ENCODE measurements at regions not wholly inside any gene's neighbourhood (a gene's known extent, or its start where the extent isn't known, plus 50 kb on each side); places are given as distances from the start of the nearest gene placed in this dataset.
"Not testable (repeated sequence)": the region's sequence is repeated elsewhere in the genome, so short reads cannot be mapped to it uniquely, and the experiment has no call there.

DNA sequence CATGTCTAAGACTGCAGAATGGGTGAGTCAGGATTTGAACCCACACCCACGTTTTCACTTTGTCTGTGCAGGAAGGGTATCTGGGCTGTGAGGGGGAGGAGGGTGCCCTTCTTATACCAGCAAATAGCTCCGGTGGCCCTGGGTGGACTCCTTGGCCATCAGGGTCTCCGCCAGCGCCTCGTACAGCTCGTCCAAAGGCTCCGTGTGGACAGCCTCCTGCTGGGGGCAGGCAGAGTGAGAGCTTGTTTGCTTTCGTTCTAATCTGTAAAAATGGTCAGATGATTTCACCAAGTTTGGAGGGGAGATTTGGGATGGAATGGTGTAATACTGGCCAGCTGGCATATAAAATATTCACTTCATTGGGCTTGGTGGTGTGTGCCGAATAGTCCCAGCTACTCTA, 111.7 kb upstream of the CCZ1B start:
- not testable (repeated sequence) for DNase-seq (ENCODE audit: low read depth in 4 of 4, low spot score in 3 of 4)

DNA sequence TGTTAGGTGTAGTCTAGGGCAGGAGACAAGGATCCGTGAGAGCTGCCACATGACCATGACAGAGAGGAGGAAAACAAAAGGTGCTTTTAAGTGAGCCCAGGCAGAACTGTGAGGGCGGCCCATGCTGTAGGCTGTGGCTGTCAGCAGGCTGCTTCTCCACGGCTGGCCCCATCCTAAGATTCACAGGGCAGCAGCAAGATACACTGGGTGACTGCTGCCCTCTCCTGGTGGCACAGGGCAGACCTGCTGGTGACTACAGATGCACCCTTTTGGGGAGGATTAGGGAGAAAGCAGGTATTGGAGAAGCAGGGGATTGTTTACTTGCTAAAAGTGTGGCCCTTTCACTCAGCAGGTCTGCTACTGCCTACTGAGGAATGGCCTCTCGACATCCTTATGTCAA, 112.2 kb upstream of the CCZ1B start:
- not testable (repeated sequence) for DNase-seq (ENCODE audit: low read depth in 4 of 4, low spot score in 3 of 4)

DNA sequence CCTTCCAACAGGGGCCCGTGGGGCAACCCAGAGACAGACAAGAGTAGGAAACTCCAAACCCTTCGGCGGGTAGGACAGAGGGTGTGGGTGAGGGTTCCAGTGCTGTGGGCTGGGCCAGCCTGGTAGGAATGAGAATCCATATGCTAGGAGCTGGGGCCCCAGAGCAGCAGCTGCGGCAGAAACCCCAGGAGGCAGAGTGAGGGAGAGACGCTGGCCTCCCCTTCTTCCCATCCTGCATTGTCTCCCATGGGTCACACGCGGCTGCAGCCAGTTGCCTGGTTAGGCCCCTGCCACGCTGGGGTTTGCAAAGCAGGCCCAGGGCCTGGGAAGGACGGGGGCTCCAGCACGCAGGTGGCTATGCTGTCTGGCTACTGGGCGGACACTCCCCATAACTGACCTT, 113.1 kb upstream of the CCZ1B start:
- not testable (repeated sequence) for DNase-seq (ENCODE audit: low read depth in 4 of 4, low spot score in 3 of 4)

DNA sequence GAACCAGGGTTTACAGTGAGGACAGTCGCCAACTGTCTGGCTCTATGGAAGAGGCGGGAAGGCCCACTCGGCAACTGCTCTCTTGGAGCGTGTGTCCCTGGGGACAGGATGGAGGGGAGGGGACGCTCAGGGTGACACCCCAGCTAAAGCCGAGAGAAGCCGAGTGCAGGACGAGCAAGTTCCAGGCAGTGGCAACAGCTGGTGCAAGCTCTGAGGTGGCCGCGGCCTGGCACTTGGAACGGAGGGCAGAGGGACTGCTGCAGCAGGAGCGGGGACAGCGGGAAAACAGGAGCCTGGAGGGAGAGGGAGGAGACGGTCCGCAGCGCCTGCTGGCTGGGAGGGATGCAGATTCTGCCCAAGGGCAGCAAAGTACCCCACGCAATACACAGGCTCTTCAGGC, 113.8 kb upstream of the CCZ1B start:
- not testable (repeated sequence) for DNase-seq (ENCODE audit: low read depth in 4 of 4, low spot score in 3 of 4)

DNA sequence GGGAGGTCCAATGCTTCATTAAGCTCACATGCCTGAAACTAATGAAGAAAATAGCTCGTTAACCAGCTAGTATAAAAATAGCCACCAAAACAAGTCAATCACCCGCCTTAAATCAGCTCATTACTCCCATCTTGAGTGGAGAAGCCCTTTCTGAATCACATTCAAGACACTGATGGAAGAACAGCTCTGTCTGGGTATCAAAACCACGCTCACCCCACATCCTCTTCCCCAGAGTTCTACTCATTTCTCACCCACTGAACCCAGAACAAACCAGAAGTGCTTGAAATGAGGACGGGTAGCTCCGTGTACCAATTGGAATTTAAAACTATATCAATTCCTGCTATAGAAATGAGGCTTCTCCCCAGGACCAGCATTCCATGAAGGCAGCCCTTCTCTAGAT, 120.8 kb upstream of the CCZ1B start:
- DNase-seq (ENCODE audit: low read depth in 4 of 4, low spot score in 3 of 4) = not testable (repeated sequence)

DNA sequence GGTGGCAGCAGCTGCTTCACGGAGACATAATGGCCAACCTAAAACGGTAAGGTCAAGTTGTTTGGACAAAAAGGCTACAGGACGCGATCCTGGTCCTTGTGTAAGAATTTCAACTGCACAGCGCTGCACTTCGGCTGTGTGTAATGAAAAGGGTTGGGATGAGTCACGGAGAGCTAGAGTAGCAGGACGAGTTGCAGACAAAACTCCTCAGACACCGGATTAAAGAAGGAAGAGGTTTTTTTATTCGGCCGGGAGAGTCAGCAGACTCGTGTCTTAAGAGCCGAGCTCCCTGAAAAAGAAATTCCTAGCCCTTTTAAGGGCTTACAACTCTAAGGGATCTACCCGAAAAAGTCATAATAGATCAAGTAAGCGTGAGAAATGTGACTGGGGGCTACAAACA, 124.2 kb upstream of the CCZ1B start:
- not testable (repeated sequence) for DNase-seq (ENCODE audit: low read depth in 4 of 4, low spot score in 3 of 4)

DNA sequence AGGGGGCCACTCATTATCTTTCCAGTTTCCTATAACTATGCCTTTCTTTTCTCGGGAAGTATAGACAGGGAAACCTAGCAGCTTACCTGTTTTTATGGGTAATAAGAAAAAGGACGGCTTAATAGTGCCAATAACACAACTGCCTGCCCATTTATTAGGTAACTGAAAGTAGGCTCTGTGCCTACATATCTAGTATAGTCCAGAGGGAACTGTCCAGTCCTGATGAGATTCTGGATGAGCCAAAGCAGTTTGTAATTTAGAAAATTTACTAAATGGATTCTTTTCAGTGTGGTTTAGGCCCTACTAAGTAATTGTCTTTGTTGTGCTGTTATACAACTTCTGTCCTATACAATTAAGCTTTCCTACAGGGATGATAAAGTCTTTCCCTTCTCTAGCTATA, 125.5 kb upstream of the CCZ1B start:
- not testable (repeated sequence) for DNase-seq (ENCODE audit: low read depth in 4 of 4, low spot score in 3 of 4)

DNA sequence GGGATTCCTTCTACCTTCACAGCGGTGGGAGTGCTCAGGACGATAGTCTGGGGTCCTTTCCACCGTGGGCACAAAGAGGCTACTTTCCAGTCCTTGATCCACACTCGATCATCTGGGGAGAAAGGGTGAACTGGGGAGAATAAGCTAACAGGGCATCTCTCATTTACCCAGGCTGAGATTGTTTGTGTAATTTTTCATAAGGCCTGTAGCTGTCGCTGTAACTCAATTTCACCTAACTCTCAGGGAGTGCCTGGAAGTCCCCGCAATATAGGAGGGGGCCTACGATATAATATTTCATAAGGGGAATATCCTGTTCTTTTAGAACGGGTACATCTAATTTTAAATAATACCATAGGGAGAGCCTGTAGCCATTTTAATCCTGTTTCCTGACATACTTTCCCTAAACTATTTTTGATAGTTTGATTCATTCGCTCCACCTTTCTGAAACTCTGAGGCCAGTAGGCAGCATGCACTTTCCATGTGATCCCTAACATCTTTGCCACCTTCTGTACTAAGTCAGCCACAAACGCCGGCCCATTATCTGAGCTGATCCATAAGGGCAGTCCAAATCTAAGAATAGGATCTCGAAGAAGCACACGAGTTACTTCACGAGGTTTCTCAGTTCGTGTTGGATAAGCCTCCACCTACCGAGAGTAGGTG, 127.2 kb upstream of the CCZ1B start:
- DNase-seq (ENCODE audit: low read depth in 4 of 4, low spot score in 3 of 4) = not testable (repeated sequence)

DNA sequence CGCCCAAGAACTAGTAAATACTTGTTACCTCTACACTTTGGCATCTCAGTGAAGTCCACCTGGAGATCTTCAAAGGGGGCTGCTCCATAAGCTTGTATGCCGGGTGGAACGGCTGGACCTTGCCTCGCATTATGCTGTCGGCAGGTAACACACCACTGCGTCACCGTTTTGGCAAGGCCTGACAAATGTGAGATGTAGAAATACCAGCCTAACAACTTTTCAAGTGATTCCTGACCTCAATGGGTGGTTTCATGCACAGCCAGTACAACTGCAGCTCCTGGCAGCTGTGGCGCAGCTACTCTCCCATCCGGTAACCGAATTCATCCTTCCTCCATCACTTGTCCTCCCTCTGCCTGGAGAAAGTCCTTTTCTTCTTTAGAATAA, 127.7 kb upstream of the CCZ1B start:
- DNase-seq (ENCODE audit: low read depth in 4 of 4, low spot score in 3 of 4) = not testable (repeated sequence)

DNA sequence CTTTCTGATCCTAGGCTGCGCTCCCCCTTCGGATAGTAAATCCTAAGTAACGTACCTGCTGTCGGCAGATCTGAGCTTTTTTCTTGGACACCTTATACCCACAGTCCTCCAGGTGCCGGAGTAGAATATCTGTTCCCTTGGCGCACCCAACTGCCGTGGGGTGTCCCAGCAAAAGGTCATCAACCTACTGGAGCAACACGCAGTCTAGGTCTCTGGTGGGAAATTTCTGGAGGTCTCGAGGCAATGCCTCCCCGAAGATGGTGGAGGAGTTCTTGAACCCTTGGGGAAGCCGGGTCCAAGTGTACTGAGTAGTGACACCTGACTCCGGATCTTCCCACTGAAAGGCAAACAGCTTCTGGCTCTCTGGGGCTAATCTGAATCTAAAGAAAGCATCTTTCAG, 129.3 kb upstream of the CCZ1B start:
- DNase-seq (ENCODE audit: low read depth in 4 of 4, low spot score in 3 of 4) = not testable (repeated sequence)

DNA sequence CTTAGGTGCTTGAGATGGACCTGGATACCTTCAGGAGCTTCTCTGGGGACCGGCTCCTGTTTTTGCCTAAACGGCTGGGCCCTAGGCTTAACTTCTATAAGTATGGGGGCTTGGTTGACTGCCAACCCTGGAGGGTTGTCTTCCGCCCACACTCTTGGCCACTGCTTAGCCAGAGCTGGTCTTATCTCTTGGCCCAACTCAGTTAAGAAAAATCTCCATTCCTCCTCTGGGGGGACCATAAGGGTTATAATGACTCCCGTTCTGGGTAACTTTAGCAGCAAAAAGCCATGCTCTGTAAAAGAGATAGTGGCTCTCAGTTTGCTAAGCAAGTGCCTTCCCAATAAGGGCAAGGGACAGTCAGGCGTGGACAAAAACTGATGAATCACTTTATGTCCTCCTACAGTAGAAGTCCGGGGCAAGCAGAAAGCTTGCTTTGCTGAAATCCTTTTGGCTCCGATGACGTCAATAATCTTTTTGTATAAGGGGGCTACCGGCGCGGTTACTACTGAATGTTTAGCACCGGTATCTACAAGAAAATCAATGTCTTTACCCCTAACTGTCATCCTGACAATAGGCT, 130.0 kb upstream of the CCZ1B start:
- not testable (repeated sequence) for DNase-seq (ENCODE audit: low read depth in 4 of 4, low spot score in 3 of 4)

DNA sequence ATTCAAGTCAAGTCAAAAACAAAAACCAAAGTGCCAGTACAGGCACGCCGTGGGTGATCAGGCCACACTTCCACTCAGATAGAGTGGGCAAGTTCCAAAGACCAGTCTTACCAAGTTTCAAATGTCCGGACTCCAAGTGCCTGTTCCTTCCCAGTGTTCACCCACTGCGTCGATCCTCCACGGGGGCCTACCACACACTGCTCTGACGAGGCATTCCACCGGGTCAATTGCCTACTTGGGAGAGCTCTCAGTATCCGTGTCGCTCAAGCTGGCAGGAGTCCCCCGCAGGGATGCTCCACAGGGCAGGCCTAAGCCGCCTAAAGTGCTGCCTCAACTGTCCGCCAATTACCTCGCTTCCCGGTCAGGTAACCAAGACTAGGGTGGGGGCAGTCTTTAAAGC, 132.3 kb upstream of the CCZ1B start:
- DNase-seq (ENCODE audit: low read depth in 4 of 4, low spot score in 3 of 4) = not testable (repeated sequence)

DNA sequence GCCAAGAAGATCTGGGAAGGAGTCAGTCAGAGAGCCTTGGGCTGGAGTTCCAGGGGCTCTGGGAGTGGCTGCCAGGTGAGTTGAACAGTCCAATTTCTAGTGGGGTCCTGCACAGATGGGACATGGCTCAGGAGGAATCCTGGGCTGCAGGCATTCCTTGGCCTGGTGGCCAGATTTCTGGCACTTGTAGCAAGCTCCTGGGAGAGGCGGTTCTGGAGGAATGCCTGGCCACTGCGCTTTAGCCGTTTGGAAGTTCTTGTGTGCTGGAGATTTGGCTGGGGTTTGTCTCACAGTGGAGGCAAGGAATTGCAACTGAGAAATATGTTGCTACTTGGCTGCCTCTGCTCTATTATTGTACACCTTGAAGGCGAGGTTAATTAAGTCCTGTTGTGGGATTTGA, 133.9 kb upstream of the CCZ1B start:
- DNase-seq (ENCODE audit: low read depth in 4 of 4, low spot score in 3 of 4) = not testable (repeated sequence)

DNA sequence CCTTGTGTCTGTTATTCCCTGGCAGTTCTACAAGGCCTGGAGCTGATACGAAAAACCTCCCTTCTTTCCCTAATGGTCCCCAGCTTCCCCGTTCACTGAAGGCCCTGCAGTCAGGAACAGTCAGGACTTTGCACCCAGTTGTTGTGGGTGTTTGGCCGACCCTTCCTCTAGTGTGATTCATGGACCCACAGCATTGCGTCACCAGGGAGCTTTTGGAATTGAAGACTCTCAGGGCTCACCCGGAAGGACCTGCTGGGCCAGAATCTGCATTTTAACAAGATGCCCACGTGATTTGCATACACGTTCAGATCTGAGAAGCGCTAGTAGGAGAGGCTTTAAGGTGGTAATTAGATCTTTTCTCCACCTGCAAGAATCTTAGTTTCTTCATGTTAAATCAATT, 136.8 kb upstream of the CCZ1B start:
- DNase-seq (ENCODE audit: low read depth in 4 of 4, low spot score in 3 of 4) = not testable (repeated sequence)

DNA sequence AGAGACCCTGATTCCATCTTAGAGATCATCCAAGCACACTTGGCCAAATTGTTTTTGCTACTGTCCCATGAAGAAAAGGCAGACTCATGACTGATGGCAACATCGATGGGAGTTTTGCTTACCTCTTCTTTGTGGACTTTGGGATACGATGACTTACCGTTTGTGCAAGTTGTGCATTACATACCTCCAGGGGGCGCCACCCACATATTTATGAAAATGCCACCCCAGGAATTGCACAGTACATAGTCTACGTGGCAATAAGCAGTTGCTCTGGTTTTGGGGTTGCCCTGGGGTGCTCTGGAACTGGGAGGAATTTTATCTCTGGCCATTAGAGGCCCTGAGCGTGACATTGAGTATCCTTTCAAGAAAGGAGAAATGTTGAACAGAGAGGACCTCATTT, 139.0 kb upstream of the CCZ1B start:
- DNase-seq (ENCODE audit: low read depth in 4 of 4, low spot score in 3 of 4) = not testable (repeated sequence)

DNA sequence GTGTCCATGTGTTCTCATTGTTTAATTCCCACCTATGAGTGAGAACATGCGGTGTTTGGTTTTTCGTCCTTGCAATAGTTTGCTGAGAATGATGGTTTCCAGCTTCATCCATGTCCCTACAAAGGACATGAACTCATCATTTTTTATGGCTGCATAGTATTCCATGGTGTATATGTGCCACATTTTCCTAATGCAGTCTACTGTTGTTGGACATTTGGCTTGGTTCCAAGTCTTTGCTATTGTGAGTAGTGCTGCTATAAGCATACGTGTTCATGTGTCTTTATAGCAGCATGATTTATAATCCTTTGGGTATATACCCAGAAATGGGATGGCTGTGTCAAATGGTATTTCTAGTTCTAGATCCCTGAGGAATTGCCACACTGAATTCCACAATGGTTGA, 144.1 kb upstream of the CCZ1B start:
- not testable (repeated sequence) for DNase-seq (ENCODE audit: low read depth in 4 of 4, low spot score in 3 of 4)

DNA sequence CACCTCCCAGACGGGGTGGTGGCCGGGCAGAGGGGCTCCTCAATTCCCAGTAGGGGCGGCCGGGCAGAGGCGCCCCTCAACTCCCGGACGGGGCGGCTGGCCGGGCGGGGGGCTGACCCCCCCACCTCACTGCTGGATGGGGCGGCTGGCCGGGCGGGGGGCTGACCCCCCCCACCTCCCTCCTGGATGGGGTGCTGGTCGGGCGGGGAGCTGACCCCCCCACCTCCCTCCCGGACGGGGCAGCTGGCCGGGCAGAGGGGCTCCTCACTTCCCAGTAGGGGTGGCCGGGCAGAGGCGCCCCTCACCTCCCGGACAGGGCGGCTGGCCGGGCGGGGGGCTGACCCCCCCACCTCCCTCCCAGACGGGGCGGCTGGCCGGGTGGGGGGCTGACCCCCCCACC, 148.8 kb upstream of the CCZ1B start:
- not testable (repeated sequence) for DNase-seq (ENCODE audit: low read depth in 4 of 4, low spot score in 3 of 4)

DNA sequence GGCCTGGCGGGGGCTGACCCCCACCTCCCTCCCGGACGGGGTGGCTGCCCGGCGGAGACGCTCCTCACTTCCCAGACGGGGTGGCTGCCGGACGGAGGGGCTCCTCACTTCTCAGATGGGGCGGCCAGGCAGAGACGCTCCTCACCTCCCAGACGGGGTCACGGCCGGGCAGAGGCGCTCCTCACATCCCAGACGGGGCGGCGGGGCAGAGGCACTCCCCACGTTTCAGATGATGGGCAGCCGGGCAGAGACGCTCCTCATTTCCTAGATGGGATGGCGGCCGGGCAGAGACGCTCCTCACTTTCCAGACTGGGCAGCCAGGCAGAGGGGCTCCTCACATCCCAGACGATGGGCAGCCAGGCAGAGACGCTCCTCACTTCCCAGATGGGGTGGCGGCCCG, 149.3 kb upstream of the CCZ1B start:
- not testable (repeated sequence) for DNase-seq (ENCODE audit: low read depth in 4 of 4, low spot score in 3 of 4)

DNA sequence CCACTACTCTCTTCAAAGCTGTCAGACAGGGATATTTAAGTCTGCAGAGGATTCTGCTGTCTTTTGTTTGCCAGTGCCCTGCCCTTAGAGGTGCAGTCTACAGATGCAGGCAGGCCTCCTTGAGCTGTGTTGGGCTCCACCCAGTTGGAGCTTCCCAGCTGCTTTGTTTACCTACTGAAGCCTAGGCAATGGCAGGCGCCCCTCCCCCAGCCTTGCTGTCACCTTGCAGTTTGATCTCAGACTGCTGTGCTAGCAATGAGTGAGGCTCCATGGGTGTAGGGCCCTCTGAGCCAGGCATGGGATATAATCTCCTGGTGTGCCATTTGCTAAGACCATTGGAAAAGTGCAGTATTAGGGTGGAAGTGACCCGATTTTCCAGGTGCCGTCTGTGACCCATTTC, 151.3 kb upstream of the CCZ1B start:
- DNase-seq (ENCODE audit: low read depth in 4 of 4, low spot score in 3 of 4) = not testable (repeated sequence)

DNA sequence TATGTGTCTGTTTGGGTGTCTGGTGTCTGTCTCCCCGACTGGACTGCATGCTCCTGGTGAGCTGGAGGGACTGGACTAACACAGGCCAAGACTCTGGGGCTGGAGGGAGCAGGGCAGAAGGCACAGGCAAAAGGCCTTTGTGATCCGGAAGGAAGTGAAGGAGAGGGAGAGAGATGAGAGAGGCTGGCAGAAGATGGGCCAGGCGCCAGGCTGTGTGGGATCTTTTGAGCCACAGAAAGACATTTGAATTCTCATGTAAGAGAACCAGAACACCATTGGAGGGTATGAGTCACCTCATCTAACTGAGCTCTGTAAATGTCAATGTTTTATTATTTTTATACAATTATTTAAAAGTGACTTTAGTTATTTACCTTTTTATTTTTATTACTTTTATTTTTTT, 152.3 kb upstream of the CCZ1B start:
- DNase-seq (ENCODE audit: low read depth in 4 of 4, low spot score in 3 of 4) = not testable (repeated sequence)

DNA sequence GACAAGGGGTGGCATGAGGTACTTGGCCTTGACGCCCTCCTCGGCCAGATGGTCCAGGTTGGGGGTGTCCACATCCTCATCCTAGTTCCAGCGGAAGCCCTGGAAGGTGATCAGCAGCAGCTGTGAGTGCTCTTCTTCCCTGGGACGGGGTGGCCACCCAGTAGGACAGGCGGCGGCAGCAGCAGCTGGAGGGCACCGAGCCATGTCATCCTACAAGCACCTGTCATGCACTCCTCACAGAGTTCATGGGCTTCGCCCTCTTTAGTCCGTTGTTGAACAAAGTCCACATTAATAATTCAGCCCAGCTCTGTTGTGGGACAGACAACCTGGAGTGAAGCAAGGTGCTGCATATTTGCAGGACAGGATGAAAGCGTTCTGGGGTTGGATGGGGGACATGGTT, 153.4 kb upstream of the CCZ1B start:
- not testable (repeated sequence) for DNase-seq (ENCODE audit: low read depth in 4 of 4, low spot score in 3 of 4)

DNA sequence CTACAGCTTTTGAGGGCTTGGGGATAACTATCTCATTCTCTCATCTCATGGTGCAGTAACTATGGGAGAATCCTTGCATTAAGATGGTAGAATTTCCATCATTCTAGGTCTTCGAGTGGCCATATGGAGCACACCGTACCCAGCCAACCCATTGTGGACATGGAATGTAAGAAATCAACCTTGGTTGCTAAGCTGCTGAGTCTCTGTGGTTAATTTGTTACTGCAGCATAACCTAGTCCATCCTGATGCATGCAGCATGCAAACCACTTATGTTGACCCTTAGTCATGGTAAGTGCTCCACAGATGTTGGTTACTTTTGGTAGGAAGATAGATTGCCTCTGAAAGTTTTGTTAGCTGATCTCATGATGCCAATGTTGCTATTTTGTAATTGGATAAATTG, 156.3 kb upstream of the CCZ1B start:
- not testable (repeated sequence) for DNase-seq (ENCODE audit: low read depth in 4 of 4, low spot score in 3 of 4)

DNA sequence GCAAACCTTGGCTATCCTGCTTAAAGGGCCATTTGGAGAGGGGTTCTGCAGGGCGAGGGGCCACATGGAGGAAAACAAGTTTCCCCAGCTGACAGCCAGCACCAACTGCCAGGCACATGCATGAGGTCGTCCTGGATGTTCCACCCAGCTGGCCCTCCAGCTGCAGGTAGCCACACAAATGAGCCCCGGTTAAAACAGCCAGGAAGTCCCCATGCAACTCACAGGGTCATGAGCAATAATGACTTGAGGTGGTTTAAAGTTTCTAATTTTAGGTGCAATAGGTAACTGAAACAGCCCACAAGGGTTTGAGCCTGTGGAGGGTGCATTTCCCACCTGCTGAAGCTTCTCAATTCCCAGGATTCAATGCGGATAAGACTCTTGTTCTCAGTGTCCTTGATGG, 160.8 kb upstream of the CCZ1B start:
- not testable (repeated sequence) for DNase-seq (ENCODE audit: low read depth in 4 of 4, low spot score in 3 of 4)

Data from left renal pelvis (tissue), 4 donors.